ENCODE measurements at regions not wholly inside any gene's neighbourhood (a gene's known extent, or its start where the extent isn't known, plus 50 kb on each side); places are given as distances from the start of the nearest gene placed in this dataset.

GRCh38 chr12:41745593-41745992 lies 399.1 kb downstream of the GXYLT1 start:
- Mint-ChIP-seq H3K36me3 (no peaks in the 10 kb centered on the region), H3K27ac (no peak overlapping the region), H3K4me1 (no peaks in the 10 kb centered on the region), H3K9me3 (peaks cover 0 to 4% (median 0%) of the 10 kb centered on the region in 9 donors), H3K27me3 (peaks cover 0 to 3% (median 0%) of the 10 kb centered on the region in 5 donors), H3K4me3 (no peak overlapping the region)
- DNase-seq (no peak), ATAC-seq (no peak)
- POLR2A ChIA-PET: no interaction called here

GRCh38 chr12:41743835-41744234 lies 400.8 kb downstream of the GXYLT1 start:
- no peaks in the 10 kb centered on the region for H3K36me3 Mint-ChIP-seq
- no peaks in the 10 kb centered on the region for H3K4me1 Mint-ChIP-seq
- no peak overlapping the region for H3K27ac Mint-ChIP-seq
- peaks cover 0 to 3% (median 0%) of the 10 kb centered on the region in 5 donors for H3K27me3 Mint-ChIP-seq
- POLR2A ChIA-PET: no interaction called here
- no peak for ATAC-seq
- no peak overlapping the region for H3K4me3 Mint-ChIP-seq
- H3K9me3 Mint-ChIP-seq: peaks cover 0 to 4% (median 0%) of the 10 kb centered on the region in 9 donors
- no peak for DNase-seq

- ATAC-seq (no peak), DNase-seq (no peak)
- H3K4me1 Mint-ChIP-seq: no peaks in the 10 kb centered on the region
- no peaks in the 10 kb centered on the region for H3K36me3 Mint-ChIP-seq
- no peak overlapping the region for H3K4me3 Mint-ChIP-seq
- peaks cover 0 to 8% (median 2%) of the 10 kb centered on the region in 9 donors for H3K9me3 Mint-ChIP-seq
- no peak overlapping the region for H3K27ac Mint-ChIP-seq
- POLR2A ChIA-PET: no interaction called here
- H3K27me3 Mint-ChIP-seq: peaks cover 0 to 3% (median 0%) of the 10 kb centered on the region in 5 donors
Observed at GRCh38 chr12:41739066-41739465, 405.6 kb downstream of the GXYLT1 start.

- DNase-seq: no peak
- ATAC-seq: no peak
- Mint-ChIP-seq H3K27ac (no peak overlapping the region), H3K4me1 (no peaks in the 10 kb centered on the region), H3K36me3 (no peaks in the 10 kb centered on the region), H3K4me3 (no peak overlapping the region), H3K27me3 (peaks cover 0 to 3% (median 0%) of the 10 kb centered on the region in 5 donors), H3K9me3 (peaks cover 0 to 5% (median 2%) of the 10 kb centered on the region in 9 donors)
- POLR2A ChIA-PET: no interaction called here
Observed at GRCh38 chr12:41737423-41737822, 407.3 kb downstream of the GXYLT1 start.

GRCh38 chr12:41736436-41736835 lies 408.2 kb downstream of the GXYLT1 start:
- POLR2A ChIA-PET: no interaction called here
- Mint-ChIP-seq H3K9me3 (peaks cover 0 to 5% (median 2%) of the 10 kb centered on the region in 9 donors), H3K27me3 (peaks cover 0 to 3% (median 0%) of the 10 kb centered on the region in 5 donors), H3K36me3 (no peaks in the 10 kb centered on the region), H3K4me3 (no peak overlapping the region), H3K4me1 (no peaks in the 10 kb centered on the region), H3K27ac (no peak overlapping the region)
- DNase-seq: no peak
- no peak for ATAC-seq

GRCh38 chr12:41731691-41732090 lies 413.0 kb downstream of the GXYLT1 start:
- Mint-ChIP-seq H3K27me3 (peaks cover 0 to 3% (median 0%) of the 10 kb centered on the region in 5 donors), H3K27ac (no peak overlapping the region), H3K9me3 (peaks cover 0 to 5% (median 2%) of the 10 kb centered on the region in 9 donors), H3K4me1 (no peaks in the 10 kb centered on the region), H3K36me3 (no peaks in the 10 kb centered on the region), H3K4me3 (no peak overlapping the region)
- POLR2A ChIA-PET: no interaction called here
- DNase-seq (no peak), ATAC-seq (no peak)

- H3K36me3 Mint-ChIP-seq: no peaks in the 10 kb centered on the region
- no peak overlapping the region for H3K4me3 Mint-ChIP-seq
- DNase-seq (no peak), ATAC-seq (no peak)
- H3K27me3 Mint-ChIP-seq: peaks cover 0 to 5% (median 0%) of the 10 kb centered on the region in 5 donors
- no peaks in the 10 kb centered on the region for H3K4me1 Mint-ChIP-seq
- peaks cover 0 to 5% (median 2%) of the 10 kb centered on the region in 9 donors for H3K9me3 Mint-ChIP-seq
- POLR2A ChIA-PET: no interaction called here
- H3K27ac Mint-ChIP-seq: no peak overlapping the region
Observed at GRCh38 chr12:41731061-41731460, 413.6 kb downstream of the GXYLT1 start.

GRCh38 chr12:41724216-41724615 lies 420.5 kb downstream of the GXYLT1 start:
- Mint-ChIP-seq H3K27ac (no peak overlapping the region), H3K4me3 (no peak overlapping the region), H3K4me1 (no peaks in the 10 kb centered on the region), H3K9me3 (no peaks in the 10 kb centered on the region), H3K36me3 (no peaks in the 10 kb centered on the region), H3K27me3 (peaks cover 0 to 10% (median 0%) of the 10 kb centered on the region in 5 donors)
- ATAC-seq: no peak
- POLR2A ChIA-PET: no interaction called here
- no peak for DNase-seq

GRCh38 chr12:41719214-41719613 lies 425.5 kb downstream of the GXYLT1 start:
- no peaks in the 10 kb centered on the region for H3K9me3 Mint-ChIP-seq
- no peaks in the 10 kb centered on the region for H3K36me3 Mint-ChIP-seq
- POLR2A ChIA-PET: no interaction called here
- H3K27me3 Mint-ChIP-seq: peaks cover 0 to 1% (median 0%) of the 10 kb centered on the region in 5 donors
- H3K27ac Mint-ChIP-seq: peak overlapping the region in 1 of 10 donors; percentile 11
- H3K4me3 Mint-ChIP-seq: no peak overlapping the region
- no peaks in the 10 kb centered on the region for H3K4me1 Mint-ChIP-seq
- DNase-seq (no peak), ATAC-seq (no peak)

GRCh38 chr12:41715256-41715655 lies 429.4 kb downstream of the GXYLT1 start:
- H3K27me3 Mint-ChIP-seq: peaks cover 0 to 2% (median 0%) of the 10 kb centered on the region in 5 donors
- H3K9me3 Mint-ChIP-seq: peaks cover 0 to 2% (median 0%) of the 10 kb centered on the region in 9 donors

GRCh38 chr12:41709463-41710285 lies 435.0 kb downstream of the GXYLT1 start:
- Mint-ChIP-seq H3K9me3 (peaks cover 0 to 2% (median 0%) of the 10 kb centered on the region in 9 donors), H3K4me1 (no peaks in the 10 kb centered on the region), H3K27me3 (peaks cover 0 to 6% (median 0%) of the 10 kb centered on the region in 5 donors), H3K36me3 (no peaks in the 10 kb centered on the region), H3K4me3 (no peak overlapping the region), H3K27ac (no peak overlapping the region)
- no peak for DNase-seq
- POLR2A ChIA-PET: no interaction called here
- ATAC-seq: no peak

More at GRCh38 chr12:41715256-41715655, 429.4 kb downstream of the GXYLT1 start:
- ATAC-seq (no peak), DNase-seq (no peak)
- H3K4me3 Mint-ChIP-seq: no peak overlapping the region
- no peaks in the 10 kb centered on the region for H3K4me1 Mint-ChIP-seq
- POLR2A ChIA-PET: no interaction called here
- H3K27ac Mint-ChIP-seq: no peak overlapping the region
- H3K36me3 Mint-ChIP-seq: no peaks in the 10 kb centered on the region

- DNase-seq: no peak
- ATAC-seq: no peak
- H3K27ac Mint-ChIP-seq: no peak overlapping the region
- H3K9me3 Mint-ChIP-seq: peaks cover 0 to 2% (median 0%) of the 10 kb centered on the region in 9 donors
- H3K4me1 Mint-ChIP-seq: no peaks in the 10 kb centered on the region
- POLR2A ChIA-PET: no interaction called here
- H3K36me3 Mint-ChIP-seq: no peaks in the 10 kb centered on the region
- peaks cover 0 to 6% (median 0%) of the 10 kb centered on the region in 5 donors for H3K27me3 Mint-ChIP-seq
- H3K4me3 Mint-ChIP-seq: no peak overlapping the region
Observed at GRCh38 chr12:41709012-41709411, 435.7 kb downstream of the GXYLT1 start.

GRCh38 chr12:41706376-41706775 lies 438.3 kb downstream of the GXYLT1 start:
- POLR2A ChIA-PET: no interaction called here
- DNase-seq: no peak
- Mint-ChIP-seq H3K4me3 (no peak overlapping the region), H3K4me1 (no peaks in the 10 kb centered on the region), H3K9me3 (peaks cover 0 to 2% (median 0%) of the 10 kb centered on the region in 9 donors), H3K27me3 (peaks cover 0 to 9% (median 0%) of the 10 kb centered on the region in 5 donors), H3K36me3 (no peaks in the 10 kb centered on the region), H3K27ac (no peak overlapping the region)
- ATAC-seq: no peak
